KMS-11 (cell line): ENCODE measurements at regions not wholly inside any gene's neighbourhood (a gene's known extent, or its start where the extent isn't known, plus 50 kb on each side); places are given as distances from the start of the nearest gene placed in this dataset.
A peak's percentile ranks its signal among the peaks of the same experiment; 100 is the strongest.

ENCODE experiments used
- H2AFZ ChIP-seq: fragments of 200-600 bp; sonication (generic); 2 replicates; pipeline ENCODE4 v1.6.1; 2016; ENCODE audit warnings: antibody characterized with exemption, mixed run types, low read depth
- H3K27ac ChIP-seq: fragments of 200-600 bp; sonication (generic); 2 replicates; pipeline ENCODE4 v1.6.1; 2016; ENCODE audit warnings: mild to moderate bottlenecking, mixed run types
- H3K27me3 ChIP-seq: fragments of 200-600 bp; sonication (generic); 2 replicates; pipeline ENCODE4 v1.6.1; 2017; ENCODE audit warnings: mild to moderate bottlenecking, low read depth, mixed run types, moderate library complexity; ENCODE audit not compliant: insufficient read depth
- H3K36me3 ChIP-seq: fragments of 200-600 bp; sonication (generic); 2 replicates; pipeline ENCODE4 v1.6.1; 2017; ENCODE audit warnings: mild to moderate bottlenecking, mixed run types; ENCODE audit not compliant: insufficient read depth
- H3K4me1 ChIP-seq: fragments of 200-600 bp; sonication (generic); 2 replicates; pipeline ENCODE4 v1.6.1; 2016; ENCODE audit warnings: mild to moderate bottlenecking, low read depth, mixed run types; ENCODE audit not compliant: poor library complexity, severe bottlenecking
- H3K4me2 ChIP-seq: fragments of 200-600 bp; sonication (generic); 2 replicates; pipeline ENCODE4 v1.7.0; 2016; ENCODE audit warnings: mild to moderate bottlenecking, mixed run types
- H3K4me3 ChIP-seq: fragments of 200-600 bp; sonication (generic); IDR thresholded peaks from 2 replicates; pipeline ENCODE4 v1.6.1; 2017; ENCODE audit warnings: low read depth, low read length, mixed read lengths; ENCODE audit not compliant: insufficient read depth
- H3K79me2 ChIP-seq: fragments of 200-600 bp; sonication (generic); 2 replicates; pipeline ENCODE4 v1.6.1; 2016; ENCODE audit warnings: low read depth, mixed run types; ENCODE audit not compliant: insufficient read depth
- H3K9ac ChIP-seq: fragments of 200-600 bp; sonication (generic); 2 replicates; pipeline ENCODE4 v1.6.1; 2016; ENCODE audit warnings: mild to moderate bottlenecking, mixed run types
- H4K20me1 ChIP-seq: fragments of 200-600 bp; sonication (generic); 2 replicates; pipeline ENCODE4 v1.6.1; 2016; ENCODE audit warnings: mild to moderate bottlenecking, mixed run types; ENCODE audit not compliant: insufficient read depth
- TF ChIP-seq, protein P1 (sequence below): fragments of 200-600 bp; sonication (generic); conservative IDR thresholded peaks from 2 replicates; pipeline ENCODE4 v1.6.1; 2017; ENCODE audit warnings: low read depth, mild to moderate bottlenecking, antibody characterized with exemption, low read length, moderate library complexity, mixed read lengths

DNA sequence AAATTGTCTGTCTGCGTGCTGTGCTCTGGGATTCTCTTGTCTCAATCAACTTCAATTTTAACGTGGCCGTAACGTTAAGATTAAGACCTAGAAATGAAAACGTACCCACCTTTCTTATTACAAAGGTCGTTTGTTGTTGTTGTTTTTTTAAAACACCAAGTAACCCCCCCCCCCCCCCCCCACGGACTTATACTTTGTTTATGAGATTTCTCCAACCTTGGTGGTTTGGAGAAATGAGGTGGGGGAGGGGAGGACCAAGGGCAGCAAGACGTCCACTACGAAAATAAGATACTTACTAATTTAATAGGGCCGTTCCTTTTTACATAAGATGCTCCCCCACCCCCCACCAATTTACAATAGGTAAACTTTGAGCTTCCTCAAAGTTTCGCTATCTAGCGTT is 244.4 kb upstream of the TOPAZ1 start:
- Histone ChIP-seq H3K9ac (peak overlapping the region; percentile 88), H3K36me3 (no peaks in the 10 kb centered on the region), H3K27me3 (no peaks in the 10 kb centered on the region), H2AFZ (peak overlapping the region; percentile 75; the same call in 1 of the 2 replicates), H3K4me1 (peaks cover 21% of the 10 kb centered on the region), H3K79me2 (peaks cover 19% of the 10 kb centered on the region; the same call in 1 of the 2 replicates), H3K4me3 (peak overlapping the region; percentile 24), H3K4me2 (peak overlapping the region; percentile 92), H3K27ac (peak overlapping the region; percentile 88), H4K20me1 (no peaks in the 10 kb centered on the region)
- TF ChIP-seq, protein P1, sequence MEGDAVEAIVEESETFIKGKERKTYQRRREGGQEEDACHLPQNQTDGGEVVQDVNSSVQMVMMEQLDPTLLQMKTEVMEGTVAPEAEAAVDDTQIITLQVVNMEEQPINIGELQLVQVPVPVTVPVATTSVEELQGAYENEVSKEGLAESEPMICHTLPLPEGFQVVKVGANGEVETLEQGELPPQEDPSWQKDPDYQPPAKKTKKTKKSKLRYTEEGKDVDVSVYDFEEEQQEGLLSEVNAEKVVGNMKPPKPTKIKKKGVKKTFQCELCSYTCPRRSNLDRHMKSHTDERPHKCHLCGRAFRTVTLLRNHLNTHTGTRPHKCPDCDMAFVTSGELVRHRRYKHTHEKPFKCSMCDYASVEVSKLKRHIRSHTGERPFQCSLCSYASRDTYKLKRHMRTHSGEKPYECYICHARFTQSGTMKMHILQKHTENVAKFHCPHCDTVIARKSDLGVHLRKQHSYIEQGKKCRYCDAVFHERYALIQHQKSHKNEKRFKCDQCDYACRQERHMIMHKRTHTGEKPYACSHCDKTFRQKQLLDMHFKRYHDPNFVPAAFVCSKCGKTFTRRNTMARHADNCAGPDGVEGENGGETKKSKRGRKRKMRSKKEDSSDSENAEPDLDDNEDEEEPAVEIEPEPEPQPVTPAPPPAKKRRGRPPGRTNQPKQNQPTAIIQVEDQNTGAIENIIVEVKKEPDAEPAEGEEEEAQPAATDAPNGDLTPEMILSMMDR = no peak

- Histone ChIP-seq H3K4me1 (peaks cover 27% of the 10 kb centered on the region), H3K4me3 (no peak overlapping the region), H3K36me3 (no peaks in the 10 kb centered on the region), H4K20me1 (no peaks in the 10 kb centered on the region), H3K79me2 (peaks cover 19% of the 10 kb centered on the region; the same call in 1 of the 2 replicates), H3K27me3 (no peaks in the 10 kb centered on the region), H3K4me2 (peak overlapping the region; percentile 92), H3K27ac (peak overlapping the region; percentile 88), H2AFZ (peak overlapping the region; percentile 75), H3K9ac (peak overlapping the region; percentile 88)
- TF ChIP-seq, protein P1 = no peak
Measured at GRCh38 chr3:43997788-43998369, 243.8 kb upstream of the TOPAZ1 start.

GRCh38 chr3:43998370-43998835 is 243.3 kb upstream of the TOPAZ1 start:
- TF ChIP-seq, protein P1 = no peak
- Histone ChIP-seq H3K4me2 (peak overlapping the region; percentile 92), H3K36me3 (no peaks in the 10 kb centered on the region), H3K27me3 (no peaks in the 10 kb centered on the region), H3K79me2 (peaks cover 19% of the 10 kb centered on the region; the same call in 1 of the 2 replicates), H2AFZ (peak overlapping the region; percentile 75), H4K20me1 (no peaks in the 10 kb centered on the region), H3K4me1 (peaks cover 29% of the 10 kb centered on the region), H3K27ac (peak overlapping the region; percentile 88), H3K4me3 (no peak overlapping the region), H3K9ac (peak overlapping the region; percentile 88)

- Histone ChIP-seq H3K4me2 (peak overlapping the region; percentile 92), H3K79me2 (peaks cover 19% of the 10 kb centered on the region; the same call in 1 of the 2 replicates), H4K20me1 (no peaks in the 10 kb centered on the region), H3K27ac (peak overlapping the region; percentile 88), H2AFZ (peak overlapping the region; percentile 75), H3K9ac (peak overlapping the region; percentile 88), H3K27me3 (no peaks in the 10 kb centered on the region), H3K4me3 (no peak overlapping the region), H3K4me1 (peaks cover 26% of the 10 kb centered on the region), H3K36me3 (no peaks in the 10 kb centered on the region)
- TF ChIP-seq, protein P1 = no peak
Measured at GRCh38 chr3:43998836-43999727, 242.6 kb upstream of the TOPAZ1 start.
